HG03095 (cell line): ENCODE measurements at regions not wholly inside any gene's neighbourhood (a gene's known extent, or its start where the extent isn't known, plus 50 kb on each side); places are given as distances from the start of the nearest gene placed in this dataset.

Experiments used
- ATAC-seq: cut with Tn5 transposase; IDR thresholded peaks from one replicate; pipeline ENCODE4 v1.9.1; 2021; ENCODE audit warnings: moderate library complexity; ENCODE audit not compliant: unreplicated experiment

DNA sequence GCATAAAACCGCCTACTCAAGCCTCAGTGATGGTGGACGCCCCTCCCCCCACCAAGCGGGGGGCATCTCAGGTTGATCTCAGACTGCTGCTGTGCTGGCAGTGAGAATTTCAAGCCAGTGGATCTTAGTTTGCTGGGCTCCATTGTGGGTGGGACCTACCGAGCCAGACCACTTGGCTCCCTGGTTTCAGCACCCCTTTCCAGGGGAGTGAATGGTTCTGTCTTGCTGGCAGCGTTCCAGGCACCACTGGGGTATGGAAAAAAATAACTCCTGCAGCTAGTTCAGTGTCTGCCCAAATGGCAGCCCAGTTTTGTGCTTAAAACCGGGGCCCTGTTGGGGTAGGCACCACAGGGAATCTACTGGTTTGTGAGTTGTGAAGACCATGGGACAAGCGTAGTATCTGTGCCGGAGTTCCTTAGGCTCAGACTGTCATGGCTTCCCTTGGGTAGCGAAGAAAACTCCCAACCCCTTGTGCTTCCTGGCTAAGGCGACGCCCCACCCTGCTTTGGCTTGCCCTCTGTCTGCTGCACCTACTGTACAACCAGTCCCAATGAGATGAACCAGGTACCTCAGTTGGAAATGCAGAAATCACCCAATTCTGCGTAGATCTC is 1334.5 kb upstream of the ADGRB3 start:
- no peak for ATAC-seq

DNA sequence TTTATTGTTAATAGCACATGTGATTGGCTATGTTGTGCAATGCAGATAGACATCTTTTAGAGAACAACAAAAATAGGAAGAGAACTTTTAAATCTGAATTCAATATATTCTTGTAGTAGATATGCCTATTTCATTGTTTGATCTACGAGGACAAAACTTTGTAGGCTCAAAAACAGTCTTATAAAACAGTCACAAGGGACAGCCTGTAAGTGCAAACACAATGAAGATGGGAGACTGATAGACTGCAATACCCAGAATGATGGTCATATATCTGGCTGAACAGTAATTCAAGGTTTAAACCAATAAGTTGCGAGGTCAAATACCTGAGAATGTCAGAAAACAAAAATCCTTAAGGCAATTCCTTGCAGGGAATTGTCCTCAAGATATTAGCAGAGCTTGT is 1342.9 kb upstream of the ADGRB3 start:
- no peak for ATAC-seq

DNA sequence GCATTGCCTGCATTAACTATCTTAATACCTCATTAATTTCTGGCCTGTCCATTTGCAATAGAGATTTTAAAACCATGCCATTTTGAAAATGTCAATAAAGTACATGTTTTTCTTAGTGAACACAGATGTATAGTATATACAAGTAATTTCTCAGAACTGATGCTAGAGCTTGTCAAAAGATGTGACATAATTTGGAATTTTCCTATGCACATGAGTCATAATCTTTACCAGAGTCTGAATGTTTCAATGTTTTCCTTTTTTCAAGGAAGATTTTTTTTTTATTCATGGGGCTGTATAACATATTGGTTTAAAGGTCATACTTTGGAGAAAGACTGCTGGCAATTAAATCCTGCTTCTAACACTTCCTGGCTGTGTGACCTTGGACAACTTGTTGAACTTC is 1347.5 kb upstream of the ADGRB3 start:
- ATAC-seq, result no peak

DNA sequence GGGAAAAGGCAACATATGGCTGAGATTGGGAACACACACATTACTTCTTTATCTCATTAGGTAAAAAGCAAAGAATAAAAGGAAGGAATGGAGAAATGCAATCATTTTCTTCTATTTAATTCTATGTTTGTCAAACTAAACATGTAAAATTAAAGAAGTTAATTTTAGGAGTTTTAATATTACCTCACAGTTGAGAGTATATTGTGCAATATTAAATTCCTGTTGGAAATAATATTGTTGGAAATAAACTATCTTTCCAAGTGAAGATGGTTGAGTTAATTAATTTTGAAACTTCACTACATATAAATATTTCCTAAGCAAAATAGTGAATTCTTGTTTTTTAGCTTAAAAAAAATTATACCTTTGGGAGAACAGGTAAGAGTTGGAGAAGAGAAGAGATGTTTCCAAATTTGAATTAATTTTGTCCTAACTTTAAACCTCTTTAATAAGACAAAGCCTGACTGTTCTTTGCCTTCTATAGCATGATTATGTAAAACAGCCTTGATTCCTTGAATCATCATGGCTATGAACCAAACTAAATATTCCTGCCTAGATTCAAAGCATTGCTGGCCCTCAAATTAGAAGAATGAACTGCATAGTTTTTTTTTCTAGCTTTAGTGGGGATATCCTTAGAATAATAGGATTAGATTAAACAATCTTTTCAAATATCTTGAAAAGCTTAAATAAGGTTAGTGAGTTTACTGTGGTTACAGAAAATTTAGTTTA is 1349.1 kb upstream of the ADGRB3 start:
- no peak for ATAC-seq

DNA sequence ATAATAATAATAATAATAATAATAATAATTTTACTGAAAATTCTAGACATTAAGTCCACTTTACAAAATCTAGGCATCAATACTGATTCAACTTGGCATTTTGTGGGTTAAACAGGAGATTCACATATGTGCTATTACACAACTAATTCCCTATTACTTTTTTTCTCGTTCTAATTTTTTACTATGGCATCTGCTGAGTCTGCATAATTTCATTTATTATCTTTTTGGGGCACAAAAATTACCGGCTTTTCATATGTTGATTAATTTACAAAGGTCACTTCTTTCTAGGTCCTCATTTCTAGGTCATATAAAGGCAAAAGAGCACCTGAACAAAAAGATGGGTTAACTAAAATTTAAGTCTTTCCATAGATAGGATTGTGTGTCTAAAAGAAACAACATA is 1357.8 kb upstream of the ADGRB3 start:
- ATAC-seq, result no peak

DNA sequence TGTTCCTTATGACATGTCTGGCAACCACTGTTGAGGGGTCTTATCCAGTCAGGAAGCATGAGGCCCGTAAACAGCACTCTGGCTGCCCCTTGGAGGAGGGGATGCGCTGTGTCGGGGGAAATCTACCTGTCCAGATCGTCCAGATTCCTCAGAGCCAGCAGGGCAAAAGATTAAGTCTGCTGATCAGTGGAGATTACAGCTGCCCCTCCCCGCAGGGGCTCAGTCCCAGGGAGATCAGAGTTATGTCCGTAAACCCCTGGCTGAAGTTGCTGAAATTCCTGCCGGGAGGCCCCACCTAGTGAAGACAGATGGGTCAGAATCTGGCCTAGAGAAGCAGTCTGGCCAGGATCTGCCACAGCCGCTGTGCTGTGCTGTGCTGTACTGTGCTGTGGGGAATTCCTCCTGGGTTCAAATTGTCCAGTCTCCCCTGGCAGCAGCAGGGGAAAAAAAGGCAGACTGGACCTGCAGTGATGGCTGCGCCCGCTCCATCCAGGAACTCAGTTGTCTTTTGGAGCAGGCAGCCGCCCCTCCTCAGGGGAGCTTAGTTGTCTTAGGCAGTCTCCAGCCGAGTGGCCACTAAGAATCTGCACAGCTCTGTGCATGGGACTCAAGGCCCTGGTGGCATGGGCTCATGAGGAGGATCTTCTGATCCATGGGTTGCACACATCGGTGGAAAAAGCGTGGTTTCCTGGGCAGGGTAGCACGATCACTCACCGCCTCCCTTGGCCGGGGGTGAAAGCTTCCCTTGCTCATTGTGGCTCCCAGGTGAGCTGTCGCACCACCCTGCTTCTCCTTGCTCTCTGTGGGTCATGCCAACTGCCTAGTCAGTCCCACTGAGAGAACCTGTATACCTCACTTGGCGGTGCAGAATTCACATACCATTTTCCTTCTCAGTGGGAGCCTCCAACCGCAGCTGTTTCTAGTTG is 1368.8 kb upstream of the ADGRB3 start:
- ATAC-seq, result no peak

DNA sequence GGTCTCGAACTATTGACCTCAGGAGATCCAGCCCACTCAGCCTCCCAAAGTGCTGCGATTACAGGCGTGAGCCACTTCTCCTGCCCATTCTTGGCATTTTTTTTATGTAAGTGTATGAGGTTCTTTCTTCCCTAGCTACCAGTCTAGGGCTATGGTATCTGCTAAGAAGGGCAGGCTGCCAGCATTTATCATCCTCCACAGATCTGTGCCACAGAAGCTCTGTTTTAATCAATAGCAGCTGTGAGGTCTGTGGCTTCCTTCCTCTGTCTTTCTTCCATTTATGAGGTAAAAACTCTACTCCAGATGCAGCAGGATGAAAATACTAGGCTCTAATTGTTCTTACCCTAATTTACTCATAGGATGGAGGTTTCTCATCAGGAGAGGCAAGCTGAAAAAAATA is 1382.4 kb upstream of the ADGRB3 start:
- ATAC-seq, result no peak

DNA sequence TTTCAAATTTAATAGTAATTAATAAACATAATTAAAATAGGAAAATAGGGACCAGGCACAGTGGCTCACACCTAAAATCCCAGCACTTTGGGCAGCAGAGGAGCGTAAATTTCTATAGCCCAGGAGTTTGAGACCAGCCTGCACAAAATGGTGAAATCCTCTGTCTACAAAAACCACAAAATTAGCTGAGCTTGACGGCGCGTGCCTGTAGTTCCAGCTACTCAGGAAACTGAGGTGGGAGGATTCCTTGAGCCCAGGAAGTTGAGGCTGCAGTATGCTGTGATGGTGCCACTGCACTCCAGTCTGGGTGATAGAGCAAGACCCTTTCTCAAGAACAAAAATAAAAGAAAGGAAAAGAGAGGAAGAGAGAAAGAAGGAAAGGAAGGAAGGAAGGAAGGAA is 1387.0 kb upstream of the ADGRB3 start:
- no peak for ATAC-seq

DNA sequence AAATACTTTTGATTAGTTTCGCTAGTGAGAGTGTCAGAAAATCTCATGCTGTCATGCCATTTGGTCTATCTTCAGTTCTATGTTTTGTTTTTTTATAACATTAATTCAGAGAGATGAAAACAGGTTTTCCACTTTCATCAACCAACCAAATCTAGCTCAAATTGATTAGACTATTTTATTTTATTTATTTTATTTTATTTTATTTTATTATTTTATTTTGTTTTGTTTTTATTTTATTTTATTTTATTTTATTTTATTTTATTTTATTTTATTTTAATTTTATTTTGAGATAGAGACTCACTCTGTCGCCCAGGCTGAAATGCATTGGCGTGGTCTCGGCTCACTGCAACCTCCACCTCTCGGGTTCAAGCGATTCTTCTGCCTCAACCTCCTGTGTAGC is 1391.0 kb upstream of the ADGRB3 start:
- ATAC-seq, result no peak

DNA sequence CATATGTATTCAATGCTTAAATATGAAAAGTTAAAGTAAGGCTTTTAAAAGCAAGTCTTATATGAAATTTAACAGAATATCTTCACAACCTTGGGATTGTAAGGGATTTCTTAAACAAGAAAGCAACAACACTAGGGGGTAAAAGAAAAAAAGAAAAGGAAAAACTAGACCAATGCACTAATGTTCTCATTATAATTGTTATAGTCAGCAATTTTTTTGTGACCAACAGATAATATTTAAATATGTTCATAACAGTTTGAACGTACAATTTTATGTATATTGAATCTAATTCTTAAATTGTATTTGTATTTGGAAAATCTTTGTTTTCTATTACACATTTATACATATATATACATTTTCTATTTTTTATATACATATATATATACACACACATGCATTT is 1397.8 kb upstream of the ADGRB3 start:
- no peak for ATAC-seq

DNA sequence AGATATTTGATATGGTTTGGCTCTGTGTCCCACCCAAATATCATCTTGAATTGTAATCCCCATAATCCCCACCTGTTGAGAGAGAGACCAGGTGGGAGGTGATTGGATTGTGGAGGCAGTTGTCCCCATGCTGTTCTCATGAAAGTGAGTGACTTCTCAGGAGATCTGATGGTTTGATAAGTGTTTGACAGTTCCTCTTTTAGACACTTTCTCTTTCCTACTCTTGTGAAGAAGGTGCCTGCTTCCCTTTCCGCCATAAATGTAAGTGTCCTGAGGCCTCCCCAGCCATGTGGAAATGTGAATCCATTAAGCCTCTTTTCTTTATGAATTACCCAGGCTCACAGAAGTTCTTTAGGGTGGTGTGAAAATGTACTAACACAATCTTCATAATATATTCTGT is 1404.0 kb upstream of the ADGRB3 start:
- no peak for ATAC-seq

DNA sequence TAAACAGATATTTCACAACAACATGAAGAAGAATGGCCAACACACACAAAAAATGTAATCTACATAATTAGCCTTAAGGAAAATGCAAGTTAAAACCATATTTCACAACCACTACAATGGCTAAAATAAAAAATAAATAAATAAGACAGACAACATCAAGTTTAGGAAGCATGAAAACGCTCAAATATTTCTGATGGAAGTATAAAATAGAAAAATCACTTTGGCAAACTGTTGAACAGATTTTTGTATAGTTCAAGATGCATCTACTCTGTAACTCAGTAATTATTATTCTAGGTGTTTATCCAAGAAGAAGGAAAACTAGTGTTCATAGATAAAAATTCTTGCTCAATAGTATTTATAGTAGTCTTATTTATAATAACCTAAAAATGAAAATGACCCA is 1410.1 kb upstream of the ADGRB3 start:
- no peak for ATAC-seq

DNA sequence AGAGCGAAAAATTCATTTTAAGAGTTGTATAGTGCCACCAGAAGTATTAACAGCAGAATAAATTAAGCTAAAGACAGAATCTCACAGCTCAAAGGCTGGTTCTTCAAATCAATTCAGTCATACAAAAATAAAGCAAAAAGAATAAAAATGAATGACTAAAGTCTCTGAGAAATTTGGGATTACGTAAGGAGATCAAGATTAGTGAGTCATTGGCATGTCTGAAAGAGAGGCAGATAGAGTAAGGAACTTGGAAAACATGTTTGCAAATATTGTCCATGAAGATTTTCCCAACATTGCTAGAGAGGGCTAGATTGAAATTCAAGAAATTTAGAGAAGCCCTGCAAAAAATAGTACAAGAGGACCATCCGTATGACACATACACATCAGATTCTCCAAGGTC is 1413.9 kb upstream of the ADGRB3 start:
- no peak for ATAC-seq

DNA sequence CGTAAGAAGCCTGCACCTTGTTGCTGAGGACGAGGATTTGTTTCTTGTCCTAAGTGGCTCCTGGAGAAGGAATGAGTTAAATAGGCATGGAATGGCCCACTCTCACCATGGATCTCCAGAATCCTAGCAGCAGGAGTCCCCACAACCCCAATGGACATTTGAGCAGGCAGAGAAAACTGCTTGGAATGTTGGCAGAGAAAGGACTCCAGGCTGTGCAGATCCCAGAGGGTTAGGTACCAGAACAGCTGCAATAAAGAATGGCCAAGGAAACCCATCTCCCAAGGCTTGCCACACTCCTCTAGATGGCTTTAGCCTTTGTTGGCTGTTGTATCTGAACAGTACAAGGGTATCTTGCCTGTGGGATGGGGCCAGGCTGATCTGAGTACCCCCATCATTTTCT is 1415.7 kb upstream of the ADGRB3 start:
- no peak for ATAC-seq

DNA sequence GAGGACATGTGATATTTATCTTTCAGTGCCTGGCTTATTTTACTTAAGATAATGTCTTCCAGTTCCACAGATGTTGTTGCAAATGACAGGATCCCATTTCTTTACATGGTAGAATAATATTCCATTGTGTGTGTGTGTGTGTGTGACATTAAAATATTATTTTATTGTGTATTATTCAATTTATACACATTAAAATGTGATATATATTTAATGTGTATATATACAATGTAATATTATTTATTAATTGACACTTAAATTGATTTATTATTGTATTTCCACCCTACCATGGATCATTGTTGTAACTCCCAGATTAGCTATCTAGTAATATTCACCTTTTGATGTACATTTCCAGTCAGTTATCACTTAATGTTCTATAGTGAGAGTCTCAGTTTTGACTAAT is 1422.5 kb upstream of the ADGRB3 start:
- no peak for ATAC-seq

DNA sequence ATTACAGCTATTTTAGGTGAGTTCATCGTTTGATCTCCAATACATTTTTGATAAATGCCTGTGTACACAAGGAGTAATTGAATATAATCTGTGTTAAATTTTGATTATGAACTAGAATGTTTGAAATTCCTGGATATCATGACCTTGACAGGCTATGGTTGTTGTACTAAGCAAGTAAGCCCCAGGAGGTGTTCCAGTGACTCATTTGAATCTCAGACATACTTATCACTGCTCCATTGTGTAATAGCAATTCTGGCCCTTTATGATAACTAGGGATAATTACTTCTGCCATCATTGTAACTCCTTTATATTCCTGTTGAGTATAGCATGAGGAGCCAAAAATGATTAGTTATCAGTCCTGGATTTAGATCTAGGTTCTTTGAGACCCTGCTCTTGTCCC is 1424.6 kb upstream of the ADGRB3 start:
- no peak for ATAC-seq

DNA sequence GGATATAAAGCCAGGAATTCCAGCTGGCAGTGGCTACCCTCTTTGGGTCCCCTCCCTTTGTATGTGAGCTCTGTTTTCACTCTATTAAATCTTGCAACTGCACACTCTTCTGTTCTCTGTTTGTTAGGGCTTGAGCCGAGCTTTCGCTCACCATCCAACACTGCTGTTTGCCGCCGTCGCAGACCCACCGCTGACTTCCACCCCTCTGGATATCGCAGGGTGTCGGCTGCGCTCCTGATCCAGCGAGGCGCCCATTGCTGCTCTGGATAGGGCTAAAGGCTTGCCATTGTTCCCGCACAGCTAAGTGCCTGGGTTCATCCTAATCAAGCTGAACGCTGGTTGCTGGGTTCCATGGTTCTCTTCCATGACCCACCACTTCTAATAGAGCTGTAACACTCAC is 1433.5 kb upstream of the ADGRB3 start:
- no peak for ATAC-seq

DNA sequence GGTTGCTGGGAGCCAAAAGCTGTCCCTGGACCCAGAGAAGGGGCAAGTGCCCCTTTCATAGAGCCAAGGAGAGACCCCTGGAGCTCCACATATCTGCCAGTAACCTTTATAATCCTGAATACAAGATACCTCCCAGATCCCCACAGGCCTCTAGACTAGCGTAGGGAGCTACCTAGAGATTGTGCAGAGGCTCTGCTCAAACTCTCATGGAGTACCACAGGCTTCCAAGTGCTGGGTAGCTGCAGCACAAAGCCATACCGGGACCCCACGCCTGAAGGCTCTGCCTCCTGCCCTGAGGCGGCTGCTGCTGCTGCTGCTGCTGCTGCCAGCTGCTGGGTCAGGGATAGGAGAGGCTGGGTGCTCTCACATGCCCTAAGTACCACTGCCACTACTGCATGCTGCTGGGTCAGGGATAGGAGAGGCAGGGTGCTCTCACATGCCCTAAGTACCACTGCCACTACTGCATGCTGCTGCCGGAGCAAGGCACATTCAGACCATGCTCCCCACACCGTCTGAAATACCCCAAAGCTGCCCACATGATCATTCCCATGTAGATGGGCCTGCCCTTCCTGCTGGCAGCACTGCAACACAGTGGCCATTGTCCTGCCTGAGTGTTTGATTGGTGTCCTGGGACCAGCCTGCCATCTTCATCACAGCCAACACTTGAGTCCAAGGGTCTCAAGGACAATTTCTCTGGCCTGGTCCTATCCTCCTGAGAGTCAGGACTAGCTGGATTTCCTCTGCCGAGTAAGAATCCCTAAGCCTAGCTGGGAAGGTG is 1434.3 kb upstream of the ADGRB3 start:
- ATAC-seq, result no peak

DNA sequence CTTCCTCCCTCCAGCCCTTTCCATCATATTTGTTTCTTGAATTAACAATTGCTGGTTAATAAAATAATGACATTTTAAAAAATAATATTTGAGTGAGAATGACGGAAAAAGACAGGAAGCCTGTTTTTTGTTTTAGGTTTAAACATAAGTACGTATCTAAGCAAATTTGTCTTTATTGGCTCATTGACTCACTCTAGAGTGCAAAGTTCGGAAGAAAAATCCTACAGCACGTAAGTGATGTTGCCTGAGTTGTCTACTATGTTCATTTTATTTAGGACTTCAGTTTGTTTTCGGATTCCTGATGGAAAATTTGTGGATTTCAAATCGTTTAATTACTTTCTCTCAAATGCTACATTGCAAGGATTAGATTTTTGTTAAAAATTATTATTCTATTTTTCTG is 1435.7 kb upstream of the ADGRB3 start:
- ATAC-seq, result no peak

DNA sequence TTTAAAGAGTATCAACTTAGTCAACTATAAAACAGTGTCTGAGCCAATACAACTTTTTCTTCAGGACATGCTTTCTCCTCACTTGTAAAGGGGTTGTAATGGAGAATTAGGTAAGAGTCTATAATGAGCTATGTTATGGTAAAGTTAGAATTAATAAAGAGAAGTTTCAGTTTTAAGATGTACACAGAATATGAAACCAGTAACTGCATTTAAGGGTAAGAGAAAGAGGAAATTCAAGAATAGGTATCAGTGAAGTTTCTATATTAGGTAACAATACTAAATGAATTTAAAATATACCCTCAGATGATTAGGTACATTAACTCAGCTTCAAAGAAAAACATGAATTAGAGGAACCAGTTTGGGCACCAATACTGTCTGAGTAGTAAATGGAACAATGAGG is 1444.3 kb upstream of the ADGRB3 start:
- ATAC-seq, result no peak

DNA sequence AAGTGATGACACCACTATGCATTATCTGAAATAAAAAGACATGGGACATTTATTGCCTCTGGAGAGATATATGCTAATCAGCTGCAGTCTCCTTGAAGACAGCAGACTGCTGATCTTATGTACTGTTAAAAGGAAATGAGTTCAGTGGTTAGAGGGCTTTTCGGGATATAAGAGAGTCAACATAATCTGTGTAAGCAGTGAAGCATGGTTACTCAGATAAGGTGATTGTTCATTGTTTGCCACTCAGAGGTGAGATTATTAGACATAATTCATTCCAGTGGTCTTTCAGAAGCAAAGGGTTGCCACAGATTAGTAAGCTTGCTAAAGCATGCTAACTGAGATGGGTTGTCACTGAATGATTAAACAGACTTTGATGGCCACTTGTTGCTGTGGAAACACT is 1450.7 kb upstream of the ADGRB3 start:
- no peak for ATAC-seq
